Esophagus squamous epithelium (tissue), 4 donors: ENCODE measurements at regions not wholly inside any gene's neighbourhood (a gene's known extent, or its start where the extent isn't known, plus 50 kb on each side); places are given as distances from the start of the nearest gene placed in this dataset.

Experiments
- POLR2A ChIP-seq, 4 donors: fragments of 450-650 bp; IDR thresholded peaks; one replicate each; pipeline ENCODE4 v1.6.1; 2017; ENCODE audit warnings: antibody characterized with exemption in 4 of 4, mild to moderate bottlenecking in 4 of 4, moderate library complexity in 3 of 4
- TF ChIP-seq, protein P1 (sequence below), 6 experiments: fragments of 450-650 bp in 4 of 6; fragments of 200-600 bp in 2 of 6; sonication (generic) in 2 of 6; IDR thresholded peaks; one replicate each; pipeline ENCODE4 v1.5.1; 2016 to 2019; ENCODE audit warnings: antibody characterized with exemption in 6 of 6, mild to moderate bottlenecking in 4 of 6, moderate library complexity in 4 of 6

DNA sequence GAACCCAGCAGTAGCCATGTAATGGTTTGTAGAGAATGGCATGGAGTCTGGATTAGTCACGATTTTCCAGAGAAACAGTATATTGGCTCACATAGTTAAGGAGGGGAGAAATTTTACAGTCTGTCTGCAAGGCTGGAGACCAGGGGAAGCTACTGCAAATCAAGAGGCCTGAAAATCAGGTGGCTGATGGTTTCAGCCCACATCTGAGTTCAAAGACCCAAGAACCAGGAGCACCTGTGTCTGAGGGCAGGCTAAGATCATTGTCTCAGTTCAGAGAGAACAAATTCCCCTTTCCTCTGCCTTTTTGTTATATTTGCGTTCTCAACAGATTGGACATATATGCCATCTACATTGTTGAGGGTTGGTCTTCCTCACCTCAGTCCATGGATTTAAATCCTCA, 207.5 kb upstream of the IRX2 start:
- no peak for TF ChIP-seq POLR2A (IDR thresholded peaks at IDR 0.05)
- TF ChIP-seq, protein P1, sequence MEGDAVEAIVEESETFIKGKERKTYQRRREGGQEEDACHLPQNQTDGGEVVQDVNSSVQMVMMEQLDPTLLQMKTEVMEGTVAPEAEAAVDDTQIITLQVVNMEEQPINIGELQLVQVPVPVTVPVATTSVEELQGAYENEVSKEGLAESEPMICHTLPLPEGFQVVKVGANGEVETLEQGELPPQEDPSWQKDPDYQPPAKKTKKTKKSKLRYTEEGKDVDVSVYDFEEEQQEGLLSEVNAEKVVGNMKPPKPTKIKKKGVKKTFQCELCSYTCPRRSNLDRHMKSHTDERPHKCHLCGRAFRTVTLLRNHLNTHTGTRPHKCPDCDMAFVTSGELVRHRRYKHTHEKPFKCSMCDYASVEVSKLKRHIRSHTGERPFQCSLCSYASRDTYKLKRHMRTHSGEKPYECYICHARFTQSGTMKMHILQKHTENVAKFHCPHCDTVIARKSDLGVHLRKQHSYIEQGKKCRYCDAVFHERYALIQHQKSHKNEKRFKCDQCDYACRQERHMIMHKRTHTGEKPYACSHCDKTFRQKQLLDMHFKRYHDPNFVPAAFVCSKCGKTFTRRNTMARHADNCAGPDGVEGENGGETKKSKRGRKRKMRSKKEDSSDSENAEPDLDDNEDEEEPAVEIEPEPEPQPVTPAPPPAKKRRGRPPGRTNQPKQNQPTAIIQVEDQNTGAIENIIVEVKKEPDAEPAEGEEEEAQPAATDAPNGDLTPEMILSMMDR (IDR thresholded peaks at IDR 0.05) = no peak
